Activated naive CD8-positive, alpha-beta T cell (primary cell): ENCODE measurements at regions not wholly inside any gene's neighbourhood (a gene's known extent, or its start where the extent isn't known, plus 50 kb on each side); places are given as distances from the start of the nearest gene placed in this dataset.
"Not testable (repeated sequence)": the region's sequence is repeated elsewhere in the genome, so short reads cannot be mapped to it uniquely, and the experiment has no call there.

Experiments used
- H3K27ac Mint-ChIP-seq: one replicate; pipeline ENCODE4 v1.8.0; 2021; ENCODE audit warnings: mixed read lengths
- H3K27me3 Mint-ChIP-seq: one replicate; pipeline ENCODE4 v1.8.0; 2021; ENCODE audit warnings: mixed read lengths
- H3K36me3 Mint-ChIP-seq: one replicate; pipeline ENCODE4 v1.8.0; 2021; ENCODE audit warnings: mixed read lengths
- H3K4me1 Mint-ChIP-seq: one replicate; pipeline ENCODE4 v1.8.0; 2021; ENCODE audit warnings: low read depth, mixed read lengths
- H3K4me3 Mint-ChIP-seq: one replicate; pipeline ENCODE4 v1.8.0; 2021; ENCODE audit warnings: mild to moderate bottlenecking, mixed read lengths
- H3K9me3 Mint-ChIP-seq: one replicate; pipeline ENCODE4 v1.8.0; 2021; ENCODE audit warnings: low read depth, mixed read lengths

DNA sequence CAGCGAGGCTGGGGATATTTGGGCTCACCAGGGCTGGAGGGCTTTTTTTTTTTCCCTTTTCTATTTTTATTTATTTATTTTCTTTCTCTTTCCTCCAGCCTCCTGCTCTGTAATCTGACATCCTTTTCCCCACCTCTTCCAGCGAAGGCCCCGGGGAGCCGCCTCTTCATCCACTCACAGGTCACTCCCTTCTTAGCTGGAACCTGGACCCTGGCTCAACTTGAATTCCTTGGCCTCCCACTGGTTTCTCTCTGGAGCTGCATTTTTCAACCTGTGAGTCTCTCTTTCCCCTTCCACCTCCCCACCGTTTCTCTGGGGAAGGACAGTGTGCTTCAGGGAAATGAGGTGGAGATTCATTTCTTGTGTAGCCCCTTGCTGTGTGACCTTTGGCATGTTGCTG lies 82.0 kb downstream of the MRM1 start:
- Mint-ChIP-seq H3K4me1 (no peaks in the 10 kb centered on the region), H3K27me3 (no peaks in the 10 kb centered on the region), H3K4me3 (no peak overlapping the region), H3K27ac (no peak overlapping the region), H3K9me3 (no peaks in the 10 kb centered on the region), H3K36me3 (no peaks in the 10 kb centered on the region)

DNA sequence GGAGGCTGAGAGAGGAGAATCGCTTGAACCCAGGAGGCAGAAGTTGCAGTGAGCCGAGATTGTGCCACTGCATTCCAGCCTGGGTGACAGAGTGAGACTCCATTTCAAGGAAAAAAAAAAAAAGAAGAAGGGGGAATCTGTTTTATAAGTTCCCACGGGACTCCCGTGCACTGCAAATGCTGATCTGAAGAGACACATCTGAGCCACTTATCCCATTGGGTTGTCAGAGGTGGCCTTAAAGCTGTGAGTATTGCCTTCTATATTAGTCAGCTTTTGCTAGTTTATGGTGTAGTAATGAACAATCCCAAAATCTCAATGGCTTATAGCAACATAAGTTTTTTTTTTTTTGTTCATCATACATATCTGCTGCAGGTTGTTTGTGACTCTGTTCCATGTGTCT lies 82.8 kb downstream of the MRM1 start:
- Mint-ChIP-seq H3K27ac (no peak overlapping the region), H3K4me3 (no peak overlapping the region), H3K27me3 (no peaks in the 10 kb centered on the region), H3K36me3 (no peaks in the 10 kb centered on the region), H3K9me3 (no peaks in the 10 kb centered on the region), H3K4me1 (no peaks in the 10 kb centered on the region)

DNA sequence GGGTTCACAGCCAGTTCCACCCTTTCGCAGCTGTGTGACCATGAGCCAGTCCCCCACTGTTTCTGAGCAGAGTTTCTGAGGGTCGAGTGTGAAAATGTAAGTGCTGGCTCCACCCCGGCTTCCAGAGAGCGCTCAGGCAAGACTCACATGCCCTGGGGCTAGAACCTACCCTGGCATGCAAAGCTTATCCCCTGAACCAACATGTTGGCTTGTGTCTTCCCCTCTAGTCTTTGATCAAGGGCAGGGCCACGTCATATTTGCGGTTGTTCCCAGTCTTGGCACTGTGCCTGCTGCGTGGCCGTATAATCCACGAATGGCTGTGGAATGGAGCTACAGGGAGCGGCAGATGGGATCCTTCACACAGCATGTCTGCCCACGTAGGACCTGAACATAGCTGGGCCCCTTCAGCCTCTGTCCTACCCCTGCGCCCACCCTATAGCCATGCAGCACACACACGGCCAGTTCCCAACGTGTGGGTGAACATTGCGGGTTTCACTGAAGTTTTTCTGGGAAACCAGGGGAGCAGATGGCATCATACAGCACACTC lies 84.8 kb downstream of the MRM1 start:
- Mint-ChIP-seq H3K36me3 (no peaks in the 10 kb centered on the region), H3K9me3 (no peaks in the 10 kb centered on the region), H3K4me1 (no peaks in the 10 kb centered on the region), H3K27me3 (no peaks in the 10 kb centered on the region), H3K27ac (no peak overlapping the region), H3K4me3 (no peak overlapping the region)

DNA sequence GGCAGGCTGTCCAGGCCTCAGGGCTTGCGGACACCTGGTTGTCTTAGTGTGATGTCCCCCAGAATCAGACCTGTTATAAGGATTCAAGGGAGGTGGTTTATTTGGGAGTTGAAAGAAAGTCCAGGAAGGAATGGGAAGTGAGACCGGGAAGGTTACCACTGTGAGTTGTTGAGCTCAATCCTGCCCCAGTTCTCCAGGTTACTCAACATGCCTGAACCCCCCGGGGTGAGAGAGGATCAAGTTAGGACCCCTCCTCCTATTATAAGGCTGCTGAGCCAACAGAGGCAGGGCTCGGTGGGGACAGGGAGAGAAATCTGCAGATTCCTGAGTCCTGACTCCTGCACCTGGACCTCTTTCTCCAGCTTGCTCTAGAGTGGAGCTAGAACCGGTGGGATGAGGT lies 86.4 kb downstream of the MRM1 start:
- H3K36me3 Mint-ChIP-seq: no peaks in the 10 kb centered on the region
- H3K4me3 Mint-ChIP-seq: no peak overlapping the region
- no peaks in the 10 kb centered on the region for H3K9me3 Mint-ChIP-seq
- no peaks in the 10 kb centered on the region for H3K27me3 Mint-ChIP-seq
- H3K27ac Mint-ChIP-seq: no peak overlapping the region
- H3K4me1 Mint-ChIP-seq: no peaks in the 10 kb centered on the region

DNA sequence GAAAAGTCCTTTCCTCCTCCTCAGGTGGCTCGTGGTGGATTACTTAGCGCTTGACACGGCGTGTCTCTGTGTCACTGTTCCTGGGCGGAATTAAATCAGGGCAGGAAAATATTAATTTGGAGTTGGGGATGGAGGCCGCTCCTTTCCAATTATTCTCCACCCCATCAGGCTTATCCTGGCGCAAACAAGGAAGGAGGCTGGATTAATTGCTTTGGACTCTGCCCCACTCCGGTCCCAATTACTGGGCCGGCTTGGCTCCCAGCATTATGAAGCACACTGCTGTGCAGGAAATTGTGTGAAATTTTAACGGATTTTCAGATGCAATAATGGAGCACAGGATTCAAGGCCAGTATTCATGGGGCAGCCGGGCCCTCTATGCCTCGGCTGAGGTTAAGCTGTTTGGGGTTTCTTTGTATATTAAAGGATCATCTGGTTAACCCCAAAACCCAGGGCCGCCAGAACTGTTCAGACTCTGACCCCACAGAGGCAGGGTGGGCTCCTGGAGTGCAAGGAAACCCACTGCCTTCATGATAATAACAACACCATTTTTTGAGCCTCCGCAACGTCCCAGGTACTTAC lies 87.8 kb downstream of the MRM1 start:
- Mint-ChIP-seq H3K9me3 (no peaks in the 10 kb centered on the region), H3K36me3 (no peaks in the 10 kb centered on the region), H3K27ac (no peak overlapping the region), H3K27me3 (no peaks in the 10 kb centered on the region), H3K4me1 (no peaks in the 10 kb centered on the region), H3K4me3 (no peak overlapping the region)

DNA sequence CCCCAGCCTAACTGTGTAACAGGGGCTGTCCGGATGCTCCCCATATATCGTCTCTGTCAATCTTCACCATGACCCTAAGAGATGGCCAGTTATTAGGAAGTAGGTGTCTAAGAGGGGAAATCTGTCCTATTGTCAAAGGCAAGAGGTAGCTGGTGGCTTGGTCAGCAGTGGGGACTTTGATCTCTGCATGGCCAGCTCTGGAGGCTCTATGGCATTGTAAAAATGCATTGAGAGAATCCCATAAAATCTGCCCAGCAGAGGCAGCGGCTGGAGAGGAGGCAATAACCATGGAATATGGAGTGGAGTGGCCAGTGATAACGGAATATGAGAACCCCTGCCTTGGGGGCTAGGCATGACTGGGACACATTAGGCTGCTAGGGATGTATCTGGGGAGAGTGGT lies 88.8 kb downstream of the MRM1 start:
- Mint-ChIP-seq H3K27me3 (no peaks in the 10 kb centered on the region), H3K36me3 (no peaks in the 10 kb centered on the region), H3K4me3 (no peak overlapping the region), H3K27ac (no peak overlapping the region), H3K9me3 (no peaks in the 10 kb centered on the region), H3K4me1 (no peaks in the 10 kb centered on the region)

DNA sequence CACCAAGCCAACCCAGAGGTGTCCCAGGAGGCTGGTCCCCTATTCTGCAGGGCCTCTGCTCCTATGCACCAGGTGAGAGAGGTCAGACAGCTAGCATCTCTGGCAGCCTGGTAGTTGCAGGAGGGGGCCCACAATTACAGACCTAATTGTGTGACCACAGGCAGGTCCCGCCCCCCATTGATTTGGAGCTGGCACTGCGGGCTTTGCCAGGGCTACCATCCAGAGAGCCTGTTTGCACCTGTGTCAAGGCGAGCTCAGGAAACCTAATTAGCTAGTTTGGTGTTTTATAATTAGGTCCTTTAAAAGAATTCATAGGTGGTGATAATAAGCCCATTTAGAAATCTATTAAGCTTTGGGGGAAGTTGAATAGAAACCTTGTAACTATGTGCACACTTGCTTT lies 90.2 kb downstream of the MRM1 start:
- Mint-ChIP-seq H3K4me3 (no peak overlapping the region), H3K9me3 (no peaks in the 10 kb centered on the region), H3K27me3 (no peaks in the 10 kb centered on the region), H3K27ac (no peak overlapping the region), H3K36me3 (no peaks in the 10 kb centered on the region), H3K4me1 (no peaks in the 10 kb centered on the region)

DNA sequence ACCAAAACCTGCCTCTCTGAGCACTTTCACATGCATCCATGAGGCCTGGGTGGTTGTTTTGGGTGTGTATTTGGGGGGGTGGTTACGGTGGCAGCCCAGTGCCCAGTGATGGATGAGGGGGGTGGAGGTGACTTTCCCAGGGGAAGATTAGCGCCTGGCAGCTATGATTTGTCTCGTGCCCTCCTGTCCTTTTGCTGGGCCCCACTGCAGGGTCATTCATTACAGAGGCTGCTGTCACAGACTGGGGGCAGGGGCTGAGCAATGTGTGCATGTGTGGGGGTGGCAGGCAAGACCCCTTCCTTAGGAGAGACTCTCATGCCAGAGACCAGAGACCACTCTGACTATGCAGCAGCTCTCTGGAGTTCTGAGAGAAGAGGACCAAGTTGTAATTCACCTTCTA lies 93.7 kb downstream of the MRM1 start:
- H3K36me3 Mint-ChIP-seq: peaks cover 3% of the 10 kb centered on the region
- no peak overlapping the region for H3K4me3 Mint-ChIP-seq
- no peak overlapping the region for H3K27ac Mint-ChIP-seq
- no peaks in the 10 kb centered on the region for H3K9me3 Mint-ChIP-seq
- no peaks in the 10 kb centered on the region for H3K4me1 Mint-ChIP-seq
- peaks cover 14% of the 10 kb centered on the region for H3K27me3 Mint-ChIP-seq

DNA sequence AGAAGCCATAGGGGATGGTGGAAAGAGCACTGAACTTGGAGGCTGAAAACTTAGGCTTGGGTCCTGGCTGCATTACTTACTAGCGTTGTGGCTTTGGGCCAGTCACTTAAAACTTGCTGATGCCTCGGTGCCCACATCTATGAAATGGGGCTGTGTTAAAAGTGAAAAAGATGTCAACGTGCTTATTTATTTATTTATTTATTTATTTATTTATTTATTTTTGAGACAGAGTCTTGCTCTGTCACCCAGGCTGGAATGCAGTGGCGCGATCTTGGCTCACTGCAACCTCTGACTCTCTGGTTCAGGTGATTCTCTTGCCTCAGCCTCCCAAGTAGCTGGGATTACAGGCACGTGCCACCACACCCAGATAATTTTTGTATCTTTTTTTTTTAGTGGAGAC lies 94.3 kb downstream of the MRM1 start:
- H3K36me3 Mint-ChIP-seq: not testable (repeated sequence)

DNA sequence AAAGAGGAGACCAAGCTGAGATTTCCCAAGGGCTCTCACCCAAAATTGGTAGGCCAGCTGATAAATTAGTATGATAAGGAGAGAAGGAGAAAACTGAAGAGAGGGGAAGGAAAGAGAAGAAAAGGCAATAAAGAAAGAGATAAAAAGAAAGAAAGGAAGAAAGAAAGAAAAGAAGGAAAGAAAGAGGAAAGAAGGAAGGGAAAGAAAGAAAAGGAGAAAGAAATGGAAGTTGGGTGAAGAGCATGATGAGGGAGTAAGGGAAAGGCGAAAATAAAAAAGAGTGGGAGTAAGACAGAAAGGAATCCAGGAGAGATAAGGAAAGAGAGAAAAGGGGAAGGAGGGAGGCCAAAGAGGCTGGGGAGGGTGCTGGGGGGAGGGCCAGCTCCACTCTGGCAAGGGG lies 95.4 kb downstream of the MRM1 start:
- no peak overlapping the region for H3K27ac Mint-ChIP-seq
- H3K9me3 Mint-ChIP-seq: no peaks in the 10 kb centered on the region
- H3K4me1 Mint-ChIP-seq: no peaks in the 10 kb centered on the region
- H3K27me3 Mint-ChIP-seq: peaks cover 23% of the 10 kb centered on the region
- no peak overlapping the region for H3K4me3 Mint-ChIP-seq
- H3K36me3 Mint-ChIP-seq: peaks cover 9% of the 10 kb centered on the region

More for the DNA sequence above, 94.3 kb downstream of the MRM1 start:
- H3K9me3 Mint-ChIP-seq, H3K4me1 Mint-ChIP-seq, H3K27ac Mint-ChIP-seq, H3K4me3 Mint-ChIP-seq: not testable (repeated sequence)
- peaks cover 14% of the 10 kb centered on the region for H3K27me3 Mint-ChIP-seq

DNA sequence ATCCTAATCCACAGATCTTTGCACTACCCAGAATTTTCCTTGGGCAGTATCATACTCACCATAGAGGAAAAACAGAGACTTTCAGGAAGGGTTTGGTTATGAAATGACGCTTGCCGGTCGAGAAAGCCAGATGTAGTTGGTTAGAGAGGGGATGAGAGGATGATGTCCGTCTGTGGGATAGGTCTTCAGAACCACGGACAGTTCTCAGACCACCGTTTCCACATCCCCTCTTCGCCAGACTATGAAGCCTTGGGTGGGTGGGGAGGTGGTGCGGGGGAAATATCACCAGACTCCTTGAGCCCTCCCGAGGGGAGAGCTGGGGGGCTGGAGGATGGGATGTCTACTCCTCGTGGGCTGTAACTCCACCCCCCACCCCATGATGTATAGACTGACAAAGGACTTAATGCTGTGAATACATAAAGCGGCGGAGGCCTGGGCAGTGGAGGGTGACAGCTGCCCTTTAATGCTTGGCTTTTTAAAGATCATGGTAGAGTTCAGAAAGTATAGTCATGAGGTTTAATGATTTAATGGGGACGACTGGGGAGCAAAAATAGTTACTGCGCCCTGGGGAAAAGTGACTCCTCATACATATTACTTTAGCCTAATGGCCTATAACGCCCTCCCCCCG lies 96.6 kb downstream of the MRM1 start:
- H3K4me3 Mint-ChIP-seq: no peak overlapping the region
- H3K27me3 Mint-ChIP-seq: peaks cover 29% of the 10 kb centered on the region
- H3K9me3 Mint-ChIP-seq: no peaks in the 10 kb centered on the region
- peaks cover 12% of the 10 kb centered on the region for H3K36me3 Mint-ChIP-seq
- no peaks in the 10 kb centered on the region for H3K4me1 Mint-ChIP-seq
- H3K27ac Mint-ChIP-seq: no peak overlapping the region

DNA sequence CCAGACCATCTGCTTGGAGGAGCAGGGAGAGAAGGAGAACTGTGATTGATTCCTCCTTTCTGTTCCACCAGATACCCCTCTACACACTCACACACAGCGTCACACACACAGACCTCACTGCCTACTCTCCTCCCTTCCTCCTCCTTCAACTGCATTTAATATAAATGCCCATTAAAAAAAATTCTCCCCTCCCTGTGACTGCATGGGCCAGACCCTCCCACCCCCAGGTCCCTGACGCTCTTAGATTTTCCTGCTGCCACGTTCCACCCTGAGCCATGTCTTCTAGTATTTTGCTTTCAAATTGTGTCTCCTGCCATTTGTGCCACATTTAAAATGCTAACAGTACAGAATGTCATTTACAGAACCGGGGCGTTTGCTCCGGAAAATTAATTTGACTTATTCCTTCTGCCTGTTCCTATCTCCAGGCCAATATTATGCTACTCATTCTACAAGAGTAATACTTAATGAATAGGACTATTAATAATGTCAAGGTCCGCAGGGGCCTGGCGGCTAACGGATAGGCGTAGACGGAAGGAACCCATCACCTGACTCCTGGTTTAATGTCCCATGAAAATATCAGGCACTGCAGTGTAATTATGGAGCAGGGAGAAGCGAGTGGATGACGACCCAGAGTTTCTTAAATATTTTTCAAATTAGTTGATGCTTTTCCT lies 100.2 kb downstream of the MRM1 start:
- no peak overlapping the region for H3K27ac Mint-ChIP-seq
- no peaks in the 10 kb centered on the region for H3K9me3 Mint-ChIP-seq
- H3K4me3 Mint-ChIP-seq: no peak overlapping the region
- peaks cover 39% of the 10 kb centered on the region for H3K27me3 Mint-ChIP-seq
- peaks cover 12% of the 10 kb centered on the region for H3K36me3 Mint-ChIP-seq
- no peaks in the 10 kb centered on the region for H3K4me1 Mint-ChIP-seq

DNA sequence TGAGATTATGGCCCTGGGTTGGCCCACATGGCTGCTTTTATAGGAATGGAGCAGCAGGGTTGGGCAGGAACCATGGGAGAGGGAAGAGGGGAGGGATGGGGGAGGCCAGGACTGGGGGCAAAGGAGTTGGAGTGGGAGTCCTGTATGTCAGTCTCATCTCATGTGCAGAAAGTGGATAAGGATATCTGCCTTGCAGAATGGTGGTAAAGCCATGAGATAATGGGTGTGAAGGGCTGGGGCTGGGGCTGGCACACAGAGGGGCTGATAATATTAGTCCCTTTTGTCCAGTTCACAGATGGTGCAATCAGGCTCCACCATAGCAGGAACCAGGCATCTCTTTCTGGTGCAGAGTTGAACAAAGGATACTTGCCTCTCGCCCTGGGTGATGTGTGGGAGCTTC lies 101.3 kb downstream of the MRM1 start:
- Mint-ChIP-seq H3K36me3 (peaks cover 12% of the 10 kb centered on the region), H3K4me3 (no peak overlapping the region), H3K27me3 (peaks cover 37% of the 10 kb centered on the region), H3K27ac (no peak overlapping the region), H3K9me3 (no peaks in the 10 kb centered on the region), H3K4me1 (no peaks in the 10 kb centered on the region)

DNA sequence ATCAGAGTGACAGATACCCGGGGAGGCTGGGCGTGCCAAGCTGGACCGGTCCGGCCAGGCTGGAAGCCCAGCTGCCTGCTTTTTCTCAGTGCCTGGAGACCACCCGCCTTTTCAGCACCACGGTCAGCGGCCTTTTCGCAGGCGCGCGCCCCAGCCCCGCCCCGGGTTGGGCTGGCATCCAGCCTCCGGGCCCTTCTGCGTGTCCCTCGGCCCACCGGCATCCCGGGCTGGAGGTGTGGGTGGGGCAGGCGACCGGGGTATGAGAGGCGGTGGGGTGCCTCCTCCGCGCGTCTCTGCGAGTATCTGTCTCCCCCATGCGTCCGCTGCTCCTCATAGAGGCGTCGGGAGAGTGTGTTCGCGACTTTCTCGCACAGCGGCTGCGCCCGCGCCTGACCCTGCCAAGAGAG lies 102.5 kb downstream of the MRM1 start:
- H3K4me1 Mint-ChIP-seq: no peaks in the 10 kb centered on the region
- no peak overlapping the region for H3K4me3 Mint-ChIP-seq
- no peaks in the 10 kb centered on the region for H3K9me3 Mint-ChIP-seq
- H3K27me3 Mint-ChIP-seq: peaks cover 30% of the 10 kb centered on the region
- no peak overlapping the region for H3K27ac Mint-ChIP-seq
- H3K36me3 Mint-ChIP-seq: peaks cover 12% of the 10 kb centered on the region

DNA sequence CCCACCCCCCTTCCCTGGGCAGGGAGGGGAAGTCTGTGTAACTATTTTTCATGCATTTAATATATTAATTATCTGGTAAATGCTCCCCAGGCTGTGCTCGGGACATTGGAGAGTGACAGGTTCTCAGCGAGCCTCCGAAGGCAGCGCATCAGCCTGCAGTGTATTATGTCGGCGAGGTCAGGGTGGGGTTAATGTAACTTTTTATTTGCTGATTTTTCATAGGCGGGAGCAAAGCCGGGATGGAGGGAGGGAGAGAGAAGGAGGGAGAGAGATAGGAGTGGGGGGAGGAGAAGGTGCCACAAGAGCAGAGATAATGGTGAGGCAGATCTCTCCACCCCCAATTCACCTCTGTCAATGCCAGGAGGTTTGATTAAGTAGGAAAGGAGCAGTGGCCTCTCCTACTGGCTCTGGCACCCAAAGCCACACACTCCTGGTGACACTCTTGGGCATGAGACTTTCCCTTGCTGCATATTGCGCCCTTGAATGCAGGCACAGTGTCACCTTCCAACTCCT lies 104.0 kb downstream of the MRM1 start:
- Mint-ChIP-seq H3K4me3 (no peak overlapping the region), H3K27ac (no peak overlapping the region), H3K27me3 (peaks cover 25% of the 10 kb centered on the region), H3K4me1 (no peaks in the 10 kb centered on the region), H3K36me3 (peaks cover 9% of the 10 kb centered on the region), H3K9me3 (no peaks in the 10 kb centered on the region)
